ENCODE measurements at regions not wholly inside any gene's neighbourhood (a gene's known extent, or its start where the extent isn't known, plus 50 kb on each side); places are given as distances from the start of the nearest gene placed in this dataset.

GRCh38 chr22:23438216-23438615, 141.9 kb downstream of the IGLL1 start:
- TF ChIP-seq HMGXB4 (CRISPR knock-in tag; IDR thresholded peaks at IDR 0.05; ENCODE audit: borderline replicate concordance) (no peak), POLR2A (IDR thresholded peaks at IDR 0.05; ENCODE audit: low read length) (no peak), JUNB (IDR thresholded peaks at IDR 0.05) (no peak), RNF2 (IDR thresholded peaks at IDR 0.05; ENCODE audit: borderline replicate concordance, low read depth) (no peak), EP300 (IDR thresholded peaks at IDR 0.05) (no peak), SMC3 (IDR thresholded peaks at IDR 0.05) (no peak), RFX5 (IDR thresholded peaks at IDR 0.05) (no peak)
- TF ChIP-seq, protein P1, sequence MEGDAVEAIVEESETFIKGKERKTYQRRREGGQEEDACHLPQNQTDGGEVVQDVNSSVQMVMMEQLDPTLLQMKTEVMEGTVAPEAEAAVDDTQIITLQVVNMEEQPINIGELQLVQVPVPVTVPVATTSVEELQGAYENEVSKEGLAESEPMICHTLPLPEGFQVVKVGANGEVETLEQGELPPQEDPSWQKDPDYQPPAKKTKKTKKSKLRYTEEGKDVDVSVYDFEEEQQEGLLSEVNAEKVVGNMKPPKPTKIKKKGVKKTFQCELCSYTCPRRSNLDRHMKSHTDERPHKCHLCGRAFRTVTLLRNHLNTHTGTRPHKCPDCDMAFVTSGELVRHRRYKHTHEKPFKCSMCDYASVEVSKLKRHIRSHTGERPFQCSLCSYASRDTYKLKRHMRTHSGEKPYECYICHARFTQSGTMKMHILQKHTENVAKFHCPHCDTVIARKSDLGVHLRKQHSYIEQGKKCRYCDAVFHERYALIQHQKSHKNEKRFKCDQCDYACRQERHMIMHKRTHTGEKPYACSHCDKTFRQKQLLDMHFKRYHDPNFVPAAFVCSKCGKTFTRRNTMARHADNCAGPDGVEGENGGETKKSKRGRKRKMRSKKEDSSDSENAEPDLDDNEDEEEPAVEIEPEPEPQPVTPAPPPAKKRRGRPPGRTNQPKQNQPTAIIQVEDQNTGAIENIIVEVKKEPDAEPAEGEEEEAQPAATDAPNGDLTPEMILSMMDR (IDR thresholded peaks at IDR 0.05) = no peak
- TF ChIP-seq, protein P2, sequence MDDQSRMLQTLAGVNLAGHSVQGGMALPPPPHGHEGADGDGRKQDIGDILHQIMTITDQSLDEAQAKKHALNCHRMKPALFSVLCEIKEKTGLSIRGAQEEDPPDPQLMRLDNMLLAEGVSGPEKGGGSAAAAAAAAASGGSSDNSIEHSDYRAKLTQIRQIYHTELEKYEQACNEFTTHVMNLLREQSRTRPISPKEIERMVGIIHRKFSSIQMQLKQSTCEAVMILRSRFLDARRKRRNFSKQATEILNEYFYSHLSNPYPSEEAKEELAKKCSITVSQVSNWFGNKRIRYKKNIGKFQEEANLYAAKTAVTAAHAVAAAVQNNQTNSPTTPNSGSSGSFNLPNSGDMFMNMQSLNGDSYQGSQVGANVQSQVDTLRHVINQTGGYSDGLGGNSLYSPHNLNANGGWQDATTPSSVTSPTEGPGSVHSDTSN (IDR thresholded peaks at IDR 0.05) = no peak

Measured in A549 (cell line).